ENCODE measurements at regions not wholly inside any gene's neighbourhood (a gene's known extent, or its start where the extent isn't known, plus 50 kb on each side); places are given as distances from the start of the nearest gene placed in this dataset.

DNA sequence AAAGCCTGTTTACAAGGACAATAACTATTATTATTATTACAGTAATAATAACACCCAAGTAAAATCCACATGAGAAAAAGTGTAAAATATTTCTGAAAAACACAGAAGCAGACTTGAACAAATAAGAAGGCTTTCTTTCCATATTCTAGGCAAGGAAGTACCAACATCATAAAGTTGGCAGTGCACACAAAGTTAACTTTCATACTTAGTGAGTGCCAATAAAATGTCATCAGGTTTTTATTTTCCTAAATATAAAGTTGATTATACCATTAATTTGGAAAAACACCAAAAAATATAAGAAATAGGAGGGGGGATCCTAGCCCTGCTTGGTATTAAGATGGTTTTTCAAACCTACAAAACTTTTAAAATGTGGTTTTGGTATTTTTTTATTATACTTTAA lies 161.4 kb downstream of the PRELID2 start:
- TF ChIP-seq ZNF436 (CRISPR knock-in tag; IDR thresholded peaks at IDR 0.05) (no peak), TAF1 (IDR thresholded peaks at IDR 0.05; ENCODE audit: control insufficient read depth, extremely low read depth, insufficient read depth, low read length, severe bottlenecking) (no peak), CTCF (IDR thresholded peaks at IDR 0.05 in 2 of 3, conservative IDR thresholded peaks at IDR 0.05 in 1 of 3; ENCODE audit: insufficient read depth in 2 of 3, low read depth in 1 of 3, low read length in 3 of 3) (no peak)
- TF ChIP-seq, protein P1, sequence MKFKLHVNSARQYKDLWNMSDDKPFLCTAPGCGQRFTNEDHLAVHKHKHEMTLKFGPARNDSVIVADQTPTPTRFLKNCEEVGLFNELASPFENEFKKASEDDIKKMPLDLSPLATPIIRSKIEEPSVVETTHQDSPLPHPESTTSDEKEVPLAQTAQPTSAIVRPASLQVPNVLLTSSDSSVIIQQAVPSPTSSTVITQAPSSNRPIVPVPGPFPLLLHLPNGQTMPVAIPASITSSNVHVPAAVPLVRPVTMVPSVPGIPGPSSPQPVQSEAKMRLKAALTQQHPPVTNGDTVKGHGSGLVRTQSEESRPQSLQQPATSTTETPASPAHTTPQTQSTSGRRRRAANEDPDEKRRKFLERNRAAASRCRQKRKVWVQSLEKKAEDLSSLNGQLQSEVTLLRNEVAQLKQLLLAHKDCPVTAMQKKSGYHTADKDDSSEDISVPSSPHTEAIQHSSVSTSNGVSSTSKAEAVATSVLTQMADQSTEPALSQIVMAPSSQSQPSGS (CRISPR knock-in tag; IDR thresholded peaks at IDR 0.05) = no peak

Measured in K562 (cell line).